ENCODE measurements at regions not wholly inside any gene's neighbourhood (a gene's known extent, or its start where the extent isn't known, plus 50 kb on each side); places are given as distances from the start of the nearest gene placed in this dataset.

- H3K4me3 ChIP-seq (replicated peaks in 1 of 2; ENCODE audit: low read depth in 2 of 2, low read length in 2 of 2), result no peak overlapping the region
- no peak for DNase-seq (ENCODE audit: low read depth in 2 of 2)
- TF ChIP-seq, protein P1, sequence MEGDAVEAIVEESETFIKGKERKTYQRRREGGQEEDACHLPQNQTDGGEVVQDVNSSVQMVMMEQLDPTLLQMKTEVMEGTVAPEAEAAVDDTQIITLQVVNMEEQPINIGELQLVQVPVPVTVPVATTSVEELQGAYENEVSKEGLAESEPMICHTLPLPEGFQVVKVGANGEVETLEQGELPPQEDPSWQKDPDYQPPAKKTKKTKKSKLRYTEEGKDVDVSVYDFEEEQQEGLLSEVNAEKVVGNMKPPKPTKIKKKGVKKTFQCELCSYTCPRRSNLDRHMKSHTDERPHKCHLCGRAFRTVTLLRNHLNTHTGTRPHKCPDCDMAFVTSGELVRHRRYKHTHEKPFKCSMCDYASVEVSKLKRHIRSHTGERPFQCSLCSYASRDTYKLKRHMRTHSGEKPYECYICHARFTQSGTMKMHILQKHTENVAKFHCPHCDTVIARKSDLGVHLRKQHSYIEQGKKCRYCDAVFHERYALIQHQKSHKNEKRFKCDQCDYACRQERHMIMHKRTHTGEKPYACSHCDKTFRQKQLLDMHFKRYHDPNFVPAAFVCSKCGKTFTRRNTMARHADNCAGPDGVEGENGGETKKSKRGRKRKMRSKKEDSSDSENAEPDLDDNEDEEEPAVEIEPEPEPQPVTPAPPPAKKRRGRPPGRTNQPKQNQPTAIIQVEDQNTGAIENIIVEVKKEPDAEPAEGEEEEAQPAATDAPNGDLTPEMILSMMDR (IDR thresholded peaks at IDR 0.05; ENCODE audit: low read depth, low read length), result no peak
Measured at GRCh38 chr6:62764841-62765240, 446.4 kb upstream of the FKBP1C start.

DNA sequence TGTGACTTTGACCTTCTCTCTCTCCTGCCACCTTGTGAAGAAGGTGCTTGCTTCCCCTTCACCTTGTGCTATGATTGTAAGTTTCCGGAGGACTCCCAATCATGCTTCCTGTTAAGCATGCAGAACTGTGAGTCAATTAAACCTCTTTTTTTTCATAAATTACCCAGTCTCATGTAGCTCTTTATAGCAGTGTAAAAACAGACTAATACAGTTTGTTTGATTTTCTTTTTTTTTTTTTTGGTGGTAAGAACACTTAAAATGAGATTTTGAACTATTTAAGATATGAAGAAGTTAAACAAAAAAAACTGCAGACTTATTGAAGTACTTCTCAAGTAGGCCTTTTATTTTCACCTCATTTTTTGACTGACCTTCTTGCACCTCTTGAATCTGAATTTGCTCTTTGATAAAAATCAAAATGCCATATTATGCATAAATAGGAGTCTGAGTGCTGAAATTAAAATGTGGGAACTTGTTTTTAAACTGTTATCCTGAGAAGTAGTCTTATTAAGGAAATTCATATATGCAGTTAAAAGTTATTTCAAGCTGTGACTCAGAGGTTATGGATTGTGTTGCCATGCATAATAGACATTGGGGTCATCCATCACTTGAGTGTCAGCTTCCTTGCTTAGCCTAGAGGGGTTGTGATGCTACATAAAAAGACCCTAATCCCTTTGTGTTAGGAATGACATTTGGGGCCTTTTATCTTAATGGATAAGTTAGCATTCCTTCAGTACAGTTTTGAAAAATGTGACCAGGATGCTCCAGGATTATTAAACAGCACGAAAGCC is 447.9 kb upstream of the FKBP1C start:
- TF ChIP-seq, protein P1 (IDR thresholded peaks at IDR 0.05; ENCODE audit: low read depth, low read length), result no peak
- H3K4me3 ChIP-seq (replicated peaks in 1 of 2; ENCODE audit: low read depth in 2 of 2, low read length in 2 of 2), result no peak overlapping the region
- no peak for DNase-seq (ENCODE audit: low read depth in 2 of 2)

DNA sequence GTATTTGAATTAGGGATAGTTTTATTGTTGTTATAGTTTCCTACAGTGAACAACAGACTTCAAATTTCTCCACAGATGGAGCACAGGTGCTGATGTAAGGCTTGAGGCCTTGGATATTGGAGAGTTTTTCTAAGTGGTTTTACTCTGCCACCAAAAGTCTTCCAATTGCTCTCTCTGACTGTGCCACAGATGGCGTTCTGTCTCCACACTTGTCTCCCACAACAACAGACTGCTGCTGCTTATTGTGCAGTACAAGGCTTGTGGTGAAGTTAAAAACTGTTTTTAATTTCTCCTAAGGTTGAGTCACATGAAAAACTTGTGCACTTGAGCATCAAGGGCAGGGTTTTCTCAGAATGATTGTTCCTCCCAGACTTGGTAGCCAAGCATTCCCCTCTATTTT is 460.9 kb upstream of the KHDRBS2 start:
- no peak for DNase-seq (ENCODE audit: low read depth in 2 of 2)
- H3K4me3 ChIP-seq (replicated peaks in 1 of 2; ENCODE audit: low read depth in 2 of 2, low read length in 2 of 2), result no peak overlapping the region
- TF ChIP-seq, protein P1 (IDR thresholded peaks at IDR 0.05; ENCODE audit: low read depth, low read length), result no peak

DNA sequence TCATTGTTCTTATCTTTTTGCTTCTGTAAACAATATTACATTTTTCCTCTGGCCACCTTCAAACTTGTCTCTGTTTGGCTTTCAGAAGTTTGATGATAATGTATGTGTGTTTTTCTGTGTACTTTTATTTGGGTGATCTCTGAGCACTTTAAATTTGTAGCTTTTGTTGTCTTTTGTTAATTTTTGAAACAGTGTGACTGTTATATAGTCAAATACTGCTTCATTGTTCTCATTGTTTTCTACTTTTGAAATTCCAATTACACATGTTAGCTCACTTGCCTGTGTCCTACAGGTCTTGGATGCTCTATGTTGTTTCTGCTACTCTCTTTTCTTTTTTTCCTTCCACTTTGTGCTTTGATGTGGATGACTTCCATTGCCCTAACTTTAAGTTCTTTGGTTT is 460.1 kb upstream of the KHDRBS2 start:
- TF ChIP-seq, protein P1 (IDR thresholded peaks at IDR 0.05; ENCODE audit: low read depth, low read length), result no peak
- DNase-seq (ENCODE audit: low read depth in 2 of 2), result no peak
- H3K4me3 ChIP-seq (replicated peaks in 1 of 2; ENCODE audit: low read depth in 2 of 2, low read length in 2 of 2), result no peak overlapping the region

GRCh38 chr6:62740596-62740995 is 454.6 kb upstream of the KHDRBS2 start:
- no peak overlapping the region for H3K4me3 ChIP-seq (replicated peaks in 1 of 2; ENCODE audit: low read depth in 2 of 2, low read length in 2 of 2)
- TF ChIP-seq, protein P1 (IDR thresholded peaks at IDR 0.05; ENCODE audit: low read depth, low read length), result no peak
- no peak for DNase-seq (ENCODE audit: low read depth in 2 of 2)

DNA sequence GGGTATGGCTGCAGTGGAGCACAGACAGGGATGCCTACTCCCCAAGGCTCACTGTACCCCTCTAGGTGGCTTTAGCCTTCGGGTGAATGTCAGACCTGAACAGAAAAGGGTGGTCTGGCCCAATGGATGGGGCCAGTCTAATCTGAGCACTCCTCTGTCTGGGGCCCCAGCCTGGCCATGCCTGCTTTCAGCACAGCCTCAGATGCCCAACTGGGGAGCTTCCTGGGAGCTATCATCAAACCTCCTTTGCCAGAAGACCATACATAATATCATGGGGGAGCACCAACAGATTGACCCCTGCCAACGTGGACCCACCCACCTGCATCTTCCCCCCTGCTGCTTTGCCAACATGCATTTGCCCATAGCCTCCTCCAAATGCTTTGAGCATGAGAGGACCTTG is 454.1 kb upstream of the KHDRBS2 start:
- no peak overlapping the region for H3K4me3 ChIP-seq (replicated peaks in 1 of 2; ENCODE audit: low read depth in 2 of 2, low read length in 2 of 2)
- no peak for DNase-seq (ENCODE audit: low read depth in 2 of 2)
- TF ChIP-seq, protein P1 (IDR thresholded peaks at IDR 0.05; ENCODE audit: low read depth, low read length), result no peak

DNA sequence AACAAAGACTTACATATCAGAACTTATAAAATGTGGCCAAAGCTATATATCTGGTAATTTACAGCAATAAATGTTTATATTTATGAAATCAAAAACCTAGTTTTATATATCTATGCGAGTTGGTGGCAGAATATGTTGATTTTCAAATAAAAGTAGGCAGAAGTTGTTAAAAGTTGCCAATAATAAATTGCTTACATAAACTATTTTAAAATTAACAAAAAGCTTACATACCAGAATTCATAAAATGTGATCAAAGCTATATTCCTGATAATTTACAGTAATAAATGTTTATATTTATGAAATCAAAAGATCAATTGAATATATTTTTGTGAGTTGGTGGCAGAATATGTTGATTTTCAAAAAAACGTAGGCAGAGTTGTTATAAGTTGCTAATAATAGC is 451.8 kb upstream of the KHDRBS2 start:
- TF ChIP-seq, protein P1 (IDR thresholded peaks at IDR 0.05; ENCODE audit: low read depth, low read length), result no peak
- no peak overlapping the region for H3K4me3 ChIP-seq (replicated peaks in 1 of 2; ENCODE audit: low read depth in 2 of 2, low read length in 2 of 2)
- DNase-seq (ENCODE audit: low read depth in 2 of 2), result no peak

Data from cardiac fibroblast (primary cell).